SK-N-SH treated with all-trans-retinoic acid at 6 μM for 48 hours (cell line): ENCODE measurements at regions not wholly inside any gene's neighbourhood (a gene's known extent, or its start where the extent isn't known, plus 50 kb on each side); places are given as distances from the start of the nearest gene placed in this dataset.

Experiments
- ATAC-seq: fragments of 200-7000 bp; cut with Tn5 transposase; 3 replicates; pipeline ENCODE4 v1.9.1; 2020; ENCODE audit warnings: mild to moderate bottlenecking, moderate library complexity
- ARNTL ChIP-seq: fragments of 450-650 bp; formaldehyde crosslinking; IDR thresholded peaks from 2 replicates; pipeline ENCODE4 v1.5.0; 2020; ENCODE audit warnings: low read depth, mild to moderate bottlenecking, moderate library complexity, borderline replicate concordance
- BACH2 ChIP-seq: fragments of 250-450 bp; sonication (Bioruptor Pico); IDR thresholded peaks from 2 replicates; pipeline ENCODE4 v1.9.0; 2021; ENCODE audit warnings: mild to moderate bottlenecking, borderline replicate concordance
- CSDC2 ChIP-seq: fragments of 250-450 bp; sonication (Bioruptor Pico); IDR thresholded peaks from 2 replicates; pipeline ENCODE4 v1.5.0; 2020; ENCODE audit warnings: mild to moderate bottlenecking, moderate library complexity
- ESRRG ChIP-seq: fragments of 250-450 bp; sonication (Bioruptor Pico); IDR thresholded peaks from 2 replicates; pipeline ENCODE4 v1.6.1; 2021; ENCODE audit warnings: mild to moderate bottlenecking
- GLIS3 ChIP-seq: fragments of 250-450 bp; sonication (Bioruptor Pico); IDR thresholded peaks from 2 replicates; pipeline ENCODE4 v1.5.0; 2020; ENCODE audit warnings: mild to moderate bottlenecking, moderate library complexity
- ISL1 ChIP-seq: fragments of 250-450 bp; sonication (Bioruptor Pico); IDR thresholded peaks from 2 replicates; pipeline ENCODE4 v2.1.2; 2022; ENCODE audit warnings: mild to moderate bottlenecking, moderate library complexity
- OSR1 ChIP-seq: fragments of 250-450 bp; sonication (Bioruptor Pico); IDR thresholded peaks from 2 replicates; pipeline ENCODE4 v1.8.0; 2022; ENCODE audit warnings: moderate library complexity, mild to moderate bottlenecking, inconsistent platforms
- PPARA ChIP-seq: fragments of 250-450 bp; sonication (Bioruptor Pico); IDR thresholded peaks from 2 replicates; pipeline ENCODE4 v1.5.0; 2020; ENCODE audit warnings: mild to moderate bottlenecking, borderline replicate concordance
- RARB ChIP-seq: fragments of 250-450 bp; sonication (Bioruptor Pico); IDR thresholded peaks from 2 replicates; pipeline ENCODE4 v1.8.0; 2021; ENCODE audit warnings: mild to moderate bottlenecking, moderate library complexity
- SNAI2 ChIP-seq: fragments of 250-450 bp; sonication (Bioruptor Pico); IDR thresholded peaks from 2 replicates; pipeline ENCODE4 v1.5.0; 2020; ENCODE audit warnings: mild to moderate bottlenecking, moderate library complexity
- TCF4 ChIP-seq: fragments of 250-450 bp; sonication (Bioruptor Pico); IDR thresholded peaks from 2 replicates; pipeline ENCODE4 v1.8.0; 2021; ENCODE audit warnings: mild to moderate bottlenecking, moderate library complexity, borderline replicate concordance
- TOX ChIP-seq: fragments of 250-450 bp; sonication (Bioruptor Pico); IDR thresholded peaks from 2 replicates; pipeline ENCODE4 v1.8.0; 2021; ENCODE audit warnings: mild to moderate bottlenecking, moderate library complexity, borderline replicate concordance
- ZC3H10 ChIP-seq: fragments of 250-450 bp; sonication (Bioruptor Pico); IDR thresholded peaks from 2 replicates; pipeline ENCODE4 v1.5.1; 2021; ENCODE audit warnings: mild to moderate bottlenecking, moderate library complexity
- ZFP3 ChIP-seq: fragments of 250-450 bp; sonication (Bioruptor Pico); IDR thresholded peaks from 2 replicates; pipeline ENCODE4 v1.5.0; 2020; ENCODE audit warnings: mild to moderate bottlenecking, moderate library complexity
- ZFP30 ChIP-seq: fragments of 450-650 bp; formaldehyde crosslinking; IDR thresholded peaks from 2 replicates; pipeline ENCODE4 v1.5.0; 2022; ENCODE audit warnings: mild to moderate bottlenecking, moderate library complexity
- ZNF565 ChIP-seq: fragments of 450-650 bp; formaldehyde crosslinking; conservative IDR thresholded peaks from 2 replicates; pipeline ENCODE4 v1.5.0; 2020; ENCODE audit warnings: low read depth, mild to moderate bottlenecking, moderate library complexity
- ZNF70 ChIP-seq: fragments of 450-650 bp; formaldehyde crosslinking; IDR thresholded peaks from 2 replicates; pipeline ENCODE4 v1.5.0; 2020; ENCODE audit warnings: mild to moderate bottlenecking, moderate library complexity
- ZNF8 ChIP-seq: fragments of 450-650 bp; formaldehyde crosslinking; IDR thresholded peaks from 2 replicates; pipeline ENCODE4 v1.5.0; 2020; ENCODE audit warnings: mild to moderate bottlenecking, moderate library complexity
- TF ChIP-seq, protein P1 (sequence below): fragments of 250-450 bp; sonication (Bioruptor Pico); IDR thresholded peaks from 2 replicates; pipeline ENCODE4 v1.5.1; 2020; ENCODE audit warnings: low read depth, mild to moderate bottlenecking, moderate library complexity
- TF ChIP-seq, protein P2 (sequence below): fragments of 250-450 bp; sonication (Bioruptor Pico); IDR thresholded peaks from 2 replicates; pipeline ENCODE4 v1.8.0; 2020; ENCODE audit warnings: mild to moderate bottlenecking, moderate library complexity, borderline replicate concordance
- TF ChIP-seq, protein P3 (sequence below): fragments of 250-450 bp; sonication (Bioruptor Pico); IDR thresholded peaks from 2 replicates; pipeline ENCODE4 v1.8.0; 2021; ENCODE audit warnings: low read depth, mild to moderate bottlenecking, moderate library complexity, borderline replicate concordance
- TF ChIP-seq, protein P4 (sequence below): fragments of 250-450 bp; sonication (Bioruptor Pico); IDR thresholded peaks from 2 replicates; pipeline ENCODE4 v1.5.1; 2021; ENCODE audit warnings: mild to moderate bottlenecking, moderate library complexity

DNA sequence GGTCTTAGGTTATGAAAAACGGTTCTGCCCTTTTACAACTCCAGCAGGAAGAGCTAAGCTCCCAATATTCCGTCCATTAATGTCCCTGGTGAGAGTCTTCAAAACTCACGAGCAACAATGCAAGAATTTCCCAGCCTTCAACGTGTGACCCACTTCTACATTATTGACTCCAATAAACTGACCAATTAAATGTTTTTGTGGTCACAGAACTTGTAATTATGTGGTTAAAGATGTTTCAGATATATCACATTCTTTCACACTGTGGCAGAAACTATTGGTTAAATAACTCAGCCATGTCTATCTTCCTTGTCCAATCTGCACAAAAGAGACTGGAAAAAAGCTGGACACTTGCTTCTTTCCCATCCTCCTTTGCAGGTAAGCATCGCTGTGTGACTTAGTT is 286.6 kb upstream of the ADAMTS9 start:
- ATAC-seq, result no peak
- TF ChIP-seq ZC3H10 (CRISPR knock-in tag) (no peak), TOX (CRISPR knock-in tag) (no peak), ZFP3 (CRISPR knock-in tag) (no peak), ISL1 (CRISPR knock-in tag) (no peak), CSDC2 (CRISPR knock-in tag) (no peak), ZNF70 (no peak), ZNF8 (CRISPR knock-in tag) (no peak), GLIS3 (no peak), ZFP30 (CRISPR knock-in tag) (no peak), ZNF565 (CRISPR knock-in tag) (no peak), ESRRG (no peak), SNAI2 (CRISPR knock-in tag) (no peak), BACH2 (no peak), PPARA (CRISPR knock-in tag) (no peak), ARNTL (no peak), TCF4 (CRISPR knock-in tag) (no peak)
- TF ChIP-seq, protein P1, sequence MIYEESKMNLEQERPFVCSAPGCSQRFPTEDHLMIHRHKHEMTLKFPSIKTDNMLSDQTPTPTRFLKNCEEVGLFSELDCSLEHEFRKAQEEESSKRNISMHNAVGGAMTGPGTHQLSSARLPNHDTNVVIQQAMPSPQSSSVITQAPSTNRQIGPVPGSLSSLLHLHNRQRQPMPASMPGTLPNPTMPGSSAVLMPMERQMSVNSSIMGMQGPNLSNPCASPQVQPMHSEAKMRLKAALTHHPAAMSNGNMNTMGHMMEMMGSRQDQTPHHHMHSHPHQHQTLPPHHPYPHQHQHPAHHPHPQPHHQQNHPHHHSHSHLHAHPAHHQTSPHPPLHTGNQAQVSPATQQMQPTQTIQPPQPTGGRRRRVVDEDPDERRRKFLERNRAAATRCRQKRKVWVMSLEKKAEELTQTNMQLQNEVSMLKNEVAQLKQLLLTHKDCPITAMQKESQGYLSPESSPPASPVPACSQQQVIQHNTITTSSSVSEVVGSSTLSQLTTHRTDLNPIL, result no peak
- TF ChIP-seq, protein P2, sequence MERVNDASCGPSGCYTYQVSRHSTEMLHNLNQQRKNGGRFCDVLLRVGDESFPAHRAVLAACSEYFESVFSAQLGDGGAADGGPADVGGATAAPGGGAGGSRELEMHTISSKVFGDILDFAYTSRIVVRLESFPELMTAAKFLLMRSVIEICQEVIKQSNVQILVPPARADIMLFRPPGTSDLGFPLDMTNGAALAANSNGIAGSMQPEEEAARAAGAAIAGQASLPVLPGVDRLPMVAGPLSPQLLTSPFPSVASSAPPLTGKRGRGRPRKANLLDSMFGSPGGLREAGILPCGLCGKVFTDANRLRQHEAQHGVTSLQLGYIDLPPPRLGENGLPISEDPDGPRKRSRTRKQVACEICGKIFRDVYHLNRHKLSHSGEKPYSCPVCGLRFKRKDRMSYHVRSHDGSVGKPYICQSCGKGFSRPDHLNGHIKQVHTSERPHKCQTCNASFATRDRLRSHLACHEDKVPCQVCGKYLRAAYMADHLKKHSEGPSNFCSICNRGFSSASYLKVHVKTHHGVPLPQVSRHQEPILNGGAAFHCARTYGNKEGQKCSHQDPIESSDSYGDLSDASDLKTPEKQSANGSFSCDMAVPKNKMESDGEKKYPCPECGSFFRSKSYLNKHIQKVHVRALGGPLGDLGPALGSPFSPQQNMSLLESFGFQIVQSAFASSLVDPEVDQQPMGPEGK, result no peak
- TF ChIP-seq, protein P3, sequence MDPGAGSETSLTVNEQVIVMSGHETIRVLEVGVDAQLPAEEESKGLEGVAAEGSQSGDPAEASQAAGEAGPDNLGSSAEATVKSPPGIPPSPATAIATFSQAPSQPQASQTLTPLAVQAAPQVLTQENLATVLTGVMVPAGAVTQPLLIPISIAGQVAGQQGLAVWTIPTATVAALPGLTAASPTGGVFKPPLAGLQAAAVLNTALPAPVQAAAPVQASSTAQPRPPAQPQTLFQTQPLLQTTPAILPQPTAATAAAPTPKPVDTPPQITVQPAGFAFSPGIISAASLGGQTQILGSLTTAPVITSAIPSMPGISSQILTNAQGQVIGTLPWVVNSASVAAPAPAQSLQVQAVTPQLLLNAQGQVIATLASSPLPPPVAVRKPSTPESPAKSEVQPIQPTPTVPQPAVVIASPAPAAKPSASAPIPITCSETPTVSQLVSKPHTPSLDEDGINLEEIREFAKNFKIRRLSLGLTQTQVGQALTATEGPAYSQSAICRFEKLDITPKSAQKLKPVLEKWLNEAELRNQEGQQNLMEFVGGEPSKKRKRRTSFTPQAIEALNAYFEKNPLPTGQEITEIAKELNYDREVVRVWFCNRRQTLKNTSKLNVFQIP (CRISPR knock-in tag), result no peak
- TF ChIP-seq, protein P4, sequence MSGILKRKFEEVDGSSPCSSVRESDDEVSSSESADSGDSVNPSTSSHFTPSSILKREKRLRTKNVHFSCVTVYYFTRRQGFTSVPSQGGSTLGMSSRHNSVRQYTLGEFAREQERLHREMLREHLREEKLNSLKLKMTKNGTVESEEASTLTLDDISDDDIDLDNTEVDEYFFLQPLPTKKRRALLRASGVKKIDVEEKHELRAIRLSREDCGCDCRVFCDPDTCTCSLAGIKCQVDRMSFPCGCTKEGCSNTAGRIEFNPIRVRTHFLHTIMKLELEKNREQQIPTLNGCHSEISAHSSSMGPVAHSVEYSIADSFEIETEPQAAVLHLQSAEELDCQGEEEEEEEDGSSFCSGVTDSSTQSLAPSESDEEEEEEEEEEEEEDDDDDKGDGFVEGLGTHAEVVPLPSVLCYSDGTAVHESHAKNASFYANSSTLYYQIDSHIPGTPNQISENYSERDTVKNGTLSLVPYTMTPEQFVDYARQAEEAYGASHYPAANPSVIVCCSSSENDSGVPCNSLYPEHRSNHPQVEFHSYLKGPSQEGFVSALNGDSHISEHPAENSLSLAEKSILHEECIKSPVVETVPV (CRISPR knock-in tag), result no peak

DNA sequence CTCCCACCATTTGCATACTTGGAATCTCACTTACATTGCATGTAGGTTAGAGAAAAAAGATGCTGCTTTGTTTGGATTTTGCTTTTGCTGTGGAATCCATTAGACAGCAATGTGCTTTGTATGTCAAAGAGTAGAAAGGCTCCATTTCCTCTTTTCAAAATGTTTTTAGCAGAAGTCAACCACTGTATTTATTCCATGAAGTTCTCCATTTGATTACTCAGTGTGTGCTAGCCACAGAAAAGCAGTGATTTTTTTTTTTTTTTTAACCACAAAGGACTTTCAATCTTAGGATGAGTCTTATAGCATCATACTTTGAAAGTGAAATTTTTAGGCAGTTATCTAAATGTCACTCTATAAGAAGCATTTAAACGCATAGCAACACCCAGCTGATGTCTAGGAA is 285.0 kb upstream of the ADAMTS9 start:
- TF ChIP-seq, protein P1, result no peak
- TF ChIP-seq OSR1 (CRISPR knock-in tag), result no peak
- TF ChIP-seq, protein P3 (CRISPR knock-in tag), result no peak
- TF ChIP-seq, protein P2, result no peak
- no peak for TF ChIP-seq ISL1 (CRISPR knock-in tag)
- TF ChIP-seq RARB (CRISPR knock-in tag), result no peak
- TF ChIP-seq BACH2, result no peak
- no peak for TF ChIP-seq GLIS3
- TF ChIP-seq SNAI2 (CRISPR knock-in tag), result no peak
- no peak for TF ChIP-seq ZC3H10 (CRISPR knock-in tag)
- TF ChIP-seq ESRRG, result no peak
- TF ChIP-seq ZFP3 (CRISPR knock-in tag), result no peak
- TF ChIP-seq ARNTL, result no peak
- TF ChIP-seq TOX (CRISPR knock-in tag), result no peak

More for the DNA sequence above, 285.0 kb upstream of the ADAMTS9 start:
- ATAC-seq, result no peak
